ENCODE measurements at regions not wholly inside any gene's neighbourhood (a gene's known extent, or its start where the extent isn't known, plus 50 kb on each side); places are given as distances from the start of the nearest gene placed in this dataset.
A peak's percentile ranks its signal among the peaks of the same experiment; 100 is the strongest.
"Not testable (repeated sequence)": the region's sequence is repeated elsewhere in the genome, so short reads cannot be mapped to it uniquely, and the experiment has no call there.

DNA sequence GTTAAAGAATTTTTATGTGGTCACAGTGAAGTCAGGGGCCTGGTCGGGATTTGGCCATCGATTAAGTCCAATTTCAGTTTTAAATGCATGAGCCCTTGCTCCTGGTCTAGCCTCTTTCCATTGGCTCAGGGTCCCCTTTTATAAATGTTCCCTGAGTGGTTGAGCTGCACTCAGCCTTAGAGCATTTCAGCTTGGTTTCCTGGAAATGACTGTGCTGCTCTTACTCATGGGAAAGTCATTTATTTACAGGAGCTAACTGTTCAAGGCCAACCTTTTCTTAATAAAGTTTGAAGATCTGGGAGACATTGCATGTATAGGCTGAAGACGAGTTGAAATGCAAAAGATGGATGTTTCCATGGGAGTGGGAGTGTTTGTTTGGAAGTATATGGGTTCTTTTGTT lies 98.8 kb upstream of the CLNK start:
- H3K27ac ChIP-seq (ENCODE audit: low read depth, low read length), result no peak overlapping the region
- H2BK15ac ChIP-seq (replicated peaks; ENCODE audit: low read depth), result no peak overlapping the region
- no peaks in the 10 kb centered on the region for H3K36me3 ChIP-seq (ENCODE audit: control insufficient read depth, insufficient read depth, low read length)
- H4K5ac ChIP-seq (ENCODE audit: low read length), result no peak overlapping the region
- peak overlapping the region; percentile 45 for H2BK120ac ChIP-seq (ENCODE audit: low read depth, low read length)
- no CpG with 5 or more reads among the region's 3 CpGs for WGBS (ENCODE audit: extremely low coverage, insufficient coverage, low lambda C conversion rate)
- H3K4ac ChIP-seq (ENCODE audit: low read depth, low read length), result no peak overlapping the region
- H3K4me1 ChIP-seq (ENCODE audit: control insufficient read depth, low read depth, low read length), result no peaks in the 10 kb centered on the region
- no peak overlapping the region for H2AK5ac ChIP-seq (ENCODE audit: low read length)
- no peak overlapping the region for H3K56ac ChIP-seq (ENCODE audit: low read length)
- H4K8ac ChIP-seq (ENCODE audit: low read depth, low read length), result no peak overlapping the region
- H3K79me1 ChIP-seq (ENCODE audit: low read length), result no peaks in the 10 kb centered on the region
- no peak overlapping the region for H2BK5ac ChIP-seq (ENCODE audit: low read length)
- no peak overlapping the region for H3K9ac ChIP-seq (ENCODE audit: low read length)
- no peak overlapping the region for H3K18ac ChIP-seq (ENCODE audit: low read length)
- no peaks in the 10 kb centered on the region for H3K79me2 ChIP-seq (ENCODE audit: control insufficient read depth, insufficient read depth, low read length)
- H3K4me3 ChIP-seq (ENCODE audit: low read length), result no peak overlapping the region
- no peak overlapping the region for H3K23ac ChIP-seq (ENCODE audit: low read length)
- no peak for DNase-seq
- no peak overlapping the region for H3K4me2 ChIP-seq (ENCODE audit: low read length)
- no peaks in the 10 kb centered on the region for H3K27me3 ChIP-seq (ENCODE audit: insufficient read depth, low read length, poor library complexity)

DNA sequence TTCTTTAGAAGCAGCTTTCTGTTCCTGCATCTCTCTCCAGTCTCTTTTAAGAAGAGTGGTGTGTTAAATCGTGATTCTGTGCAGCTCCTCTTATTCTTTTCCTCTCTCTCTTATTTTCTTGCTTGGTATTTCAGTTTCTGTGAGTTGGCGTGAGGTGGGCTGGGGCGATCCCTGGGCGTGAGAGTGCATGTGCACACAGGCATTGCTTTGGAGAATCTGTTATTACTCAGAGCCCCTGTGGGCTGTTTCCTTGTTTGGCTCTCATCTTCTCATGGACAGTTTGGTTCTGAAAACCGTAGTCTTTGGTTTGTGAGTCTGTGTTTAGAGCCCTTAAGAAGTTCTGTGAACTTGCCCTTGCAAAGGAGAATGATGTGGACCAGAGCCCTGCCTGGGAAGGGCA lies 97.2 kb upstream of the CLNK start:
- Histone ChIP-seq H3K9ac (ENCODE audit: low read length) (no peak overlapping the region), H2AK5ac (ENCODE audit: low read length) (no peak overlapping the region), H3K4me1 (ENCODE audit: control insufficient read depth, low read depth, low read length) (no peaks in the 10 kb centered on the region), H3K79me1 (ENCODE audit: low read length) (no peaks in the 10 kb centered on the region), H3K36me3 (ENCODE audit: control insufficient read depth, insufficient read depth, low read length) (no peaks in the 10 kb centered on the region), H3K56ac (ENCODE audit: low read length) (no peak overlapping the region), H2BK5ac (ENCODE audit: low read length) (no peak overlapping the region), H3K4me3 (ENCODE audit: low read length) (no peak overlapping the region), H3K27ac (ENCODE audit: low read depth, low read length) (no peak overlapping the region), H3K23ac (ENCODE audit: low read length) (no peak overlapping the region), H4K5ac (ENCODE audit: low read length) (no peak overlapping the region), H3K4me2 (ENCODE audit: low read length) (no peak overlapping the region), H3K79me2 (ENCODE audit: control insufficient read depth, insufficient read depth, low read length) (no peaks in the 10 kb centered on the region), H2BK15ac (replicated peaks; ENCODE audit: low read depth) (no peak overlapping the region), H3K4ac (ENCODE audit: low read depth, low read length) (no peak overlapping the region), H3K18ac (ENCODE audit: low read length) (no peak overlapping the region), H2BK120ac (ENCODE audit: low read depth, low read length) (no peak overlapping the region), H4K8ac (ENCODE audit: low read depth, low read length) (no peak overlapping the region), H3K27me3 (ENCODE audit: insufficient read depth, low read length, poor library complexity) (no peaks in the 10 kb centered on the region)
- no peak for DNase-seq
- no CpG with 5 or more reads among the region's 5 CpGs for WGBS (ENCODE audit: extremely low coverage, insufficient coverage, low lambda C conversion rate)

DNA sequence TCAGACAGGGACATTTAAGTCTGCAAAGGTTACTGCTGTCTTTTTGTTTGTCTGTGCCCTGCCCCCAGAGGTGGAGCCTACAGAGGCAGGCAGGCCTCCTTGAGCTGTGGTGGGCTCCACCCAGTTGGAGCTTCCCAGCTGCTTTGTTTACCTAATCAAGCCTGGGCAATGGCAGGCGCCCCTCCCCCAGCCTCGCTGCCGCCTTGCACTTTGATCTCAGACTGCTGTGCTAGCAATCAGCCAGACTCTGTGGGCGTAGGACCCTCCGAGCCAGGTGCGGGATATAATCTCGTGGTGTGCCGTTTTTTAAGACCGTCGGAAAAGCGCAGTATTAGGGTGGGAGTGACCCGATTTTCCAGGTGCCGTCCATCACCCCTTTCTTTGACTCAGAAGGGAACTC lies 96.2 kb upstream of the CLNK start:
- not testable (repeated sequence) for H3K23ac ChIP-seq (ENCODE audit: low read length); H3K4me1 ChIP-seq (ENCODE audit: control insufficient read depth, low read depth, low read length); H3K79me1 ChIP-seq (ENCODE audit: low read length); H3K4me2 ChIP-seq (ENCODE audit: low read length); DNase-seq; H3K36me3 ChIP-seq (ENCODE audit: control insufficient read depth, insufficient read depth, low read length); H3K4me3 ChIP-seq (ENCODE audit: low read length); H3K9ac ChIP-seq (ENCODE audit: low read length); H2AK5ac ChIP-seq (ENCODE audit: low read length); H3K27ac ChIP-seq (ENCODE audit: low read depth, low read length); H4K5ac ChIP-seq (ENCODE audit: low read length); H3K56ac ChIP-seq (ENCODE audit: low read length); H2BK5ac ChIP-seq (ENCODE audit: low read length); H4K8ac ChIP-seq (ENCODE audit: low read depth, low read length); H3K18ac ChIP-seq (ENCODE audit: low read length); H3K79me2 ChIP-seq (ENCODE audit: control insufficient read depth, insufficient read depth, low read length); H3K27me3 ChIP-seq (ENCODE audit: insufficient read depth, low read length, poor library complexity); H3K4ac ChIP-seq (ENCODE audit: low read depth, low read length); H2BK120ac ChIP-seq (ENCODE audit: low read depth, low read length); H2BK15ac ChIP-seq (replicated peaks; ENCODE audit: low read depth)
- no CpG with 5 or more reads among the region's 13 CpGs for WGBS (ENCODE audit: extremely low coverage, insufficient coverage, low lambda C conversion rate)

- H3K4ac ChIP-seq (ENCODE audit: low read depth, low read length); H2BK120ac ChIP-seq (ENCODE audit: low read depth, low read length); H3K36me3 ChIP-seq (ENCODE audit: control insufficient read depth, insufficient read depth, low read length); H3K27me3 ChIP-seq (ENCODE audit: insufficient read depth, low read length, poor library complexity); H2BK15ac ChIP-seq (replicated peaks; ENCODE audit: low read depth); H3K23ac ChIP-seq (ENCODE audit: low read length); H3K9ac ChIP-seq (ENCODE audit: low read length); H2BK5ac ChIP-seq (ENCODE audit: low read length); H3K4me3 ChIP-seq (ENCODE audit: low read length); H3K79me2 ChIP-seq (ENCODE audit: control insufficient read depth, insufficient read depth, low read length); H3K4me1 ChIP-seq (ENCODE audit: control insufficient read depth, low read depth, low read length); H3K18ac ChIP-seq (ENCODE audit: low read length); H3K27ac ChIP-seq (ENCODE audit: low read depth, low read length); DNase-seq; H4K5ac ChIP-seq (ENCODE audit: low read length); H2AK5ac ChIP-seq (ENCODE audit: low read length); H4K8ac ChIP-seq (ENCODE audit: low read depth, low read length); H3K56ac ChIP-seq (ENCODE audit: low read length); H3K79me1 ChIP-seq (ENCODE audit: low read length); H3K4me2 ChIP-seq (ENCODE audit: low read length): not testable (repeated sequence)
- WGBS (ENCODE audit: extremely low coverage, insufficient coverage, low lambda C conversion rate), result no CpG with 5 or more reads among the region's 4 CpGs
Measured at GRCh38 chr4:10775132-10775531, 90.6 kb upstream of the CLNK start.

DNA sequence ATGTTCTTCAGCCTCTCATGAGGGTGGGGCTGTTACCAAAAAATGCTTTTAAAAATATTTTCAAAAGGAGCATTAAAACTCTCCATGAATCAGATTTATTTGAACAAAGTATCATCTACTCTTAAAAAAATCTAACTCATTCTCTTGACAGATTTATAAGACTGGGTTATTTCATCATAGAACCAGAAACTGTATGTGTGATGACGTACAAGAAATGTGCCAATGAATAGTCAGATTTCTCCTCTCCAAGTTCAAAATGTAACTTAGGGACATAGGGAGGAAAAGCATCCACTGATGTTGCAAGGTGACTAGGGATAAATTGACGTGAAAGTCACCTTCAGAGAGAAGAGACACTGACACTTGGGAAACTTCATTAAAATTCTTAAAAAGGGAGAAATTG lies 89.1 kb upstream of the CLNK start:
- no peak for DNase-seq
- Histone ChIP-seq H2BK5ac (ENCODE audit: low read length) (no peak overlapping the region), H2BK15ac (replicated peaks; ENCODE audit: low read depth) (no peak overlapping the region), H3K4me3 (ENCODE audit: low read length) (no peak overlapping the region), H3K27me3 (ENCODE audit: insufficient read depth, low read length, poor library complexity) (no peaks in the 10 kb centered on the region), H3K4me2 (ENCODE audit: low read length) (no peak overlapping the region), H3K56ac (ENCODE audit: low read length) (no peak overlapping the region), H3K9ac (ENCODE audit: low read length) (no peak overlapping the region), H3K18ac (ENCODE audit: low read length) (no peak overlapping the region), H4K8ac (ENCODE audit: low read depth, low read length) (no peak overlapping the region), H3K79me1 (ENCODE audit: low read length) (no peaks in the 10 kb centered on the region), H2AK5ac (ENCODE audit: low read length) (no peak overlapping the region), H3K23ac (ENCODE audit: low read length) (no peak overlapping the region), H2BK120ac (ENCODE audit: low read depth, low read length) (no peak overlapping the region), H4K5ac (ENCODE audit: low read length) (no peak overlapping the region), H3K79me2 (ENCODE audit: control insufficient read depth, insufficient read depth, low read length) (no peaks in the 10 kb centered on the region), H3K4ac (ENCODE audit: low read depth, low read length) (no peak overlapping the region), H3K36me3 (ENCODE audit: control insufficient read depth, insufficient read depth, low read length) (no peaks in the 10 kb centered on the region), H3K4me1 (ENCODE audit: control insufficient read depth, low read depth, low read length) (no peaks in the 10 kb centered on the region), H3K27ac (ENCODE audit: low read depth, low read length) (no peak overlapping the region)
- WGBS (ENCODE audit: extremely low coverage, insufficient coverage, low lambda C conversion rate), result no CpG with 5 or more reads among the region's 2 CpGs

GRCh38 chr4:10773010-10773409 lies 88.4 kb upstream of the CLNK start:
- no peaks in the 10 kb centered on the region for H3K4me1 ChIP-seq (ENCODE audit: control insufficient read depth, low read depth, low read length)
- H2BK120ac ChIP-seq (ENCODE audit: low read depth, low read length), result no peak overlapping the region
- no peak overlapping the region for H4K5ac ChIP-seq (ENCODE audit: low read length)
- no peaks in the 10 kb centered on the region for H3K36me3 ChIP-seq (ENCODE audit: control insufficient read depth, insufficient read depth, low read length)
- no peak overlapping the region for H3K23ac ChIP-seq (ENCODE audit: low read length)
- DNase-seq, result no peak
- no peak overlapping the region for H2AK5ac ChIP-seq (ENCODE audit: low read length)
- H3K27me3 ChIP-seq (ENCODE audit: insufficient read depth, low read length, poor library complexity), result no peaks in the 10 kb centered on the region
- no peak overlapping the region for H3K18ac ChIP-seq (ENCODE audit: low read length)
- H3K79me2 ChIP-seq (ENCODE audit: control insufficient read depth, insufficient read depth, low read length), result no peaks in the 10 kb centered on the region
- no peak overlapping the region for H3K27ac ChIP-seq (ENCODE audit: low read depth, low read length)
- H2BK15ac ChIP-seq (replicated peaks; ENCODE audit: low read depth), result no peak overlapping the region
- H3K4ac ChIP-seq (ENCODE audit: low read depth, low read length), result no peak overlapping the region
- WGBS (ENCODE audit: extremely low coverage, insufficient coverage, low lambda C conversion rate), result no CpG with 5 or more reads among the region's 3 CpGs
- no peak overlapping the region for H3K9ac ChIP-seq (ENCODE audit: low read length)
- no peak overlapping the region for H3K4me3 ChIP-seq (ENCODE audit: low read length)
- H4K8ac ChIP-seq (ENCODE audit: low read depth, low read length), result no peak overlapping the region
- H3K79me1 ChIP-seq (ENCODE audit: low read length), result no peaks in the 10 kb centered on the region
- no peak overlapping the region for H3K56ac ChIP-seq (ENCODE audit: low read length)
- no peak overlapping the region for H2BK5ac ChIP-seq (ENCODE audit: low read length)
- H3K4me2 ChIP-seq (ENCODE audit: low read length), result no peak overlapping the region

All from mesendoderm (in vitro differentiated cells).